GM12865 (cell line): ENCODE measurements at regions not wholly inside any gene's neighbourhood (a gene's known extent, or its start where the extent isn't known, plus 50 kb on each side); places are given as distances from the start of the nearest gene placed in this dataset.

Experiments used
- DNase-seq: peaks from one replicate; pipeline ENCODE4 v3.0.0; 2010; ENCODE audit warnings: low read depth
- H3K4me3 ChIP-seq: 2 replicates; pipeline ENCODE4 v1.5.1; 2011; ENCODE audit warnings: mild to moderate bottlenecking, low read depth, low read length, control low read depth
- TF ChIP-seq, protein P1 (sequence below): IDR thresholded peaks from 2 replicates; pipeline ENCODE4 v1.5.1; 2011; ENCODE audit warnings: low read length, control low read depth, low read depth, inconsistent platforms; ENCODE audit not compliant: insufficient read depth; ENCODE audit errors: missing control alignments

DNA sequence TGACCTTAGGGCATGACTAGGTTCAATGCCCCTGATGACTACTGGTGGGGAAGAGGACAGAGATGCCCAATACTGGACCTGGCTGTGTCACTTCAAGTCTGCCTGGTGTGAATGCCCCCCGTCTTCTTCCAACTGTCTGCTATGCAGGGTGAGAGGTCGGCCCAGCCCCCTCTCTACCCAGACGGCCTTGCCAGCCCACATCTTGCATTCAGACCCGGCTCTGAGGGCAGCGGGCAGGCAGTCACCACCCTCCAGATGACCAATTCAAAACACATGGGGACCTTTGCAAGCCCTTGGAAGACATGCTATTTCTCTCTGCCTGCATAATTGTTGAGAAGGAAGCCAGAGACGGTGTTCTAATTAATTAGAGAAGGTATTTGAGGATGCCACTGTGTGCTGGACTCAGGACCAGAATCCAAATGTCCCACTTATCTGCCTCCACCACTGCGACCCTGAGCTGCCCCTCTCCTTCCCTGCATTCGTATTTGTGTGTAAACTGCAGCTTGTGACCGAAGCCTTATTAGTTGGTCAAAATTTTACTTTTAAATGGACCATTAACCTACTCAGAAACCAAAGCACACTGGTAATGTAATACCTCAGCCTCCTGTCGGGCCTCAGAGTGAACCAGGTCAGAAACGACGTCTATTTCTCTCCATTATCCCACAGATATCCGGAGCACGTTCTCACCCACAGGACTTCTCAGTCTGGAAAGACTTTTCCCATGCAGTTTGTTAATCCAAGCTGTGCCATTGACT, 407.0 kb downstream of the ZNF536 start:
- H3K4me3 ChIP-seq: no peak overlapping the region
- no peak for DNase-seq
- TF ChIP-seq, protein P1, sequence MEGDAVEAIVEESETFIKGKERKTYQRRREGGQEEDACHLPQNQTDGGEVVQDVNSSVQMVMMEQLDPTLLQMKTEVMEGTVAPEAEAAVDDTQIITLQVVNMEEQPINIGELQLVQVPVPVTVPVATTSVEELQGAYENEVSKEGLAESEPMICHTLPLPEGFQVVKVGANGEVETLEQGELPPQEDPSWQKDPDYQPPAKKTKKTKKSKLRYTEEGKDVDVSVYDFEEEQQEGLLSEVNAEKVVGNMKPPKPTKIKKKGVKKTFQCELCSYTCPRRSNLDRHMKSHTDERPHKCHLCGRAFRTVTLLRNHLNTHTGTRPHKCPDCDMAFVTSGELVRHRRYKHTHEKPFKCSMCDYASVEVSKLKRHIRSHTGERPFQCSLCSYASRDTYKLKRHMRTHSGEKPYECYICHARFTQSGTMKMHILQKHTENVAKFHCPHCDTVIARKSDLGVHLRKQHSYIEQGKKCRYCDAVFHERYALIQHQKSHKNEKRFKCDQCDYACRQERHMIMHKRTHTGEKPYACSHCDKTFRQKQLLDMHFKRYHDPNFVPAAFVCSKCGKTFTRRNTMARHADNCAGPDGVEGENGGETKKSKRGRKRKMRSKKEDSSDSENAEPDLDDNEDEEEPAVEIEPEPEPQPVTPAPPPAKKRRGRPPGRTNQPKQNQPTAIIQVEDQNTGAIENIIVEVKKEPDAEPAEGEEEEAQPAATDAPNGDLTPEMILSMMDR: no peak

DNA sequence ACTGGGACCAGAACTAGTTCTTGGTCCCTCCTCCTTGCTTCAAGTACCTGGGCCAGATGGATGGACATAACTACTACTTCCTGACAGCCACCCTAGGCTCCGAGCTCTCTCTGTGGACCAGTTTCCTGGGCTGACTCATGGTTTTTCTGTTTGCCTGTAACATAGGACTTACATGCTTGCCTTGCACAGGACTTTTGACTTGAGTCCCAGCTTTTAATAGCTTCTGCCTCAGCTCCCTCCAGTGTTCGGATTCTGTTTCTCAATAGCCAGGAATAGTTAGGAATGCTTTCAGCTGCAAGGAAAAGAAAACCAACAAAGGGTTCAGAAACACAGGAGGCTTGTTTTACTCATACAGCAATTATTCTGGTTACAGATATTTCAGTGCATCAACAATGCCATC, 405.9 kb downstream of the ZNF536 start:
- TF ChIP-seq, protein P1: no peak
- H3K4me3 ChIP-seq: no peak overlapping the region
- no peak for DNase-seq

DNA sequence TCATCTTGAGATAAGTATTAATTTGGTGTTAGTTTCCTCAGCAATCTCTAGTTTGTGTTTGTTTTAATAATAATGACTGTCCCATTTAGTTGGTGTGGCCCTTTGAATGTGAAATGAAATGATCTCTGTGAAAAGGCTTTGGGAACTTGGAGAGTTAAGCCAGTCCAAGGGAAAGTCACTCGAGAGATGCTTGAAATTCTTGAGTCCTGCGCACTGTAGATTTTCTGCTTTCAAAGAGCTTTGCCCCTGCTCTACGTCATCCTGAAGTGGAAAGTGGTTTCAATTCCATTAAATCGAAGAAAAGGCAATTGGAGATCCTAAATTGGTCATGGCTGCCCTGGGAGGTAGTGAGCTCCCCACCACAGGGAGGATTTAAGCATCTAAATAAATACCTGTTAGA, 403.8 kb downstream of the ZNF536 start:
- no peak for DNase-seq
- no peak overlapping the region for H3K4me3 ChIP-seq
- TF ChIP-seq, protein P1: no peak

DNA sequence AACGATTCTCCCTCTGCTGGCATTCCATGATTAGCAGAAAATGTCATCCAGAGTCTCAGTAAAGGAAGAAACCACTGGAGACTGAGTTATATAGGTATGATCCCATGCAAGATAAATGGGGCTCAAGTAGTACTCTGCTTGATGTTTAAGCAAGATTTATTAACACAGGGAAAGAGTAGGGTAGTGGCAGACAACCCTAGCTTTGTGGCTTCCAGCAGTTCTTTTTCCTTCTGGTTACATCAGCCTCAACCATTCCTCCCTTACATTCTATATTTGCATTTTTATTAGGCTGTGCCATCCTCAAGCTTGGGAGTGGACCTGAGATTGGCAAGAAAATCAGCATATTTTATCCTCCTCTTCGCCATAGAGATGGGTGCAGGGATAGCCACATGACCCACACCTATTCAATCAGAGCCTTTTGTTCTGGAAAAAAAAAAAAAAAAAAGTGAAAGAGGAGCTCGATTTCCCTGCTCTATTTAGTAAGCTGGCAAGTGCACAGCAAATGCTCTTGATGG, 402.1 kb downstream of the ZNF536 start:
- TF ChIP-seq, protein P1: no peak
- DNase-seq: no peak
- no peak overlapping the region for H3K4me3 ChIP-seq

DNA sequence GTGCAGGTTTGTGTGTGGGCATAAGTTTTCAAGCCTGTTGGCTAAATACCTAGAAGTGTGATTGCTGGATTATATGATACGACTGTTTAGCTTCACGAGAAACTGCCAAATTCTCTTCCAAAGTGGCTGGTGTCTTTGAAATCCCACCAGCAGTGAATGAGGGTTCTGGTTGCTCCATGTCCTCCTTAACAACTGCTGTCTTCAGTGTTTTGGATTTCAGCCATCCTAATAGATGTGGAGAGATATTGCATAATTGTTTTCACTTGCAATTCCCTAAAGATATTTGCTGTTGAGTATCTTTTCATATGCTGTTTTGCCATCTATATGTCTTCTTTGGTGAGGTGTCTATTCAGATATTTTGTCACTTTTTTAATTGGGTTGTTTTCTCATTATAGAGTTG, 390.5 kb downstream of the ZNF536 start:
- no peak for DNase-seq
- H3K4me3 ChIP-seq: no peak overlapping the region
- TF ChIP-seq, protein P1: no peak

DNA sequence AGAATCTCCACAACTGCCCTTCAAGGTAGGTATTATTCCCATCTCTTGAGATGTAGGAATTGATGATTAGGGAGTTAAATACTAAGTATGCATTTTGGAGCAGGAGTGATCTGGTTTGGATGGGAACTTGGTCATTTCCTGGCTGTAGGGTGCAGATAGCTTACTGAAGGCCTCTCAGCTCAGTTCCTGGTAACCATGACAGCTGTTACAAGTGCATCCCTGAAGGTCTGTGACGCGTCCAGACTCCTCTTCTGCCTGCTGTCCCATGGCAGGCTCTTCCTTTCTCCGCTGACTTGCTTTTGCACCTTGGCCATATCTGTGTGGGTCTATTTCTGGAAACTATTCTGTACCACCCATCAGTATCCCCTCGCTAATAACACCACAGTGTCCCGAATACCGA, 387.8 kb downstream of the ZNF536 start:
- no peak for DNase-seq
- no peak overlapping the region for H3K4me3 ChIP-seq
- TF ChIP-seq, protein P1: no peak
